SU-DHL-6 (cell line): ENCODE measurements at regions not wholly inside any gene's neighbourhood (a gene's known extent, or its start where the extent isn't known, plus 50 kb on each side); places are given as distances from the start of the nearest gene placed in this dataset.
"Not testable (repeated sequence)": the region's sequence is repeated elsewhere in the genome, so short reads cannot be mapped to it uniquely, and the experiment has no call there.

Experiments used
- H2AFZ ChIP-seq: fragments of 200-600 bp; sonication (generic); 2 replicates; pipeline ENCODE4 v1.6.1; 2014; ENCODE audit warnings: low read depth, mild to moderate bottlenecking, moderate library complexity, mixed read lengths, antibody characterized with exemption, low read length; ENCODE audit not compliant: severe bottlenecking
- H3F3A ChIP-seq: fragments of 200-600 bp; shearing (Covaris generic); 2 replicates; pipeline ENCODE4 v1.6.0; 2016; ENCODE audit warnings: antibody characterized with exemption, mild to moderate bottlenecking; ENCODE audit not compliant: insufficient read depth
- H3K27ac ChIP-seq: fragments of 200-600 bp; sonication (generic); 2 replicates; pipeline ENCODE4 v1.5.1; 2016; ENCODE audit warnings: low read depth, mild to moderate bottlenecking, low read length, moderate library complexity, mixed read lengths
- H3K27me3 ChIP-seq: fragments of 200-600 bp; sonication (generic), shearing (Covaris generic); 2 replicates; pipeline ENCODE4 v1.6.0; 2014; ENCODE audit warnings: mild to moderate bottlenecking, low read length
- H3K36me3 ChIP-seq: fragments of 200-600 bp; sonication (generic); 2 replicates; pipeline ENCODE4 v1.6.1; 2014; ENCODE audit warnings: mild to moderate bottlenecking, low read length, mixed read lengths
- H3K4me2 ChIP-seq: fragments of 300-600, 200-600 bp; shearing (Covaris generic), sonication (generic); 2 replicates; pipeline ENCODE4 v1.6.0; 2014; ENCODE audit warnings: low read length, low read depth, mild to moderate bottlenecking; ENCODE audit not compliant: poor library complexity, severe bottlenecking
- H3K4me3 ChIP-seq: fragments of 200-600 bp; sonication (generic); 2 replicates; pipeline ENCODE4 v1.5.1; 2014; ENCODE audit warnings: antibody characterized with exemption, low read length, mild to moderate bottlenecking, mixed read lengths; ENCODE audit not compliant: insufficient read depth, poor library complexity, severe bottlenecking
- H3K79me2 ChIP-seq: fragments of 200-600 bp; sonication (generic); 2 replicates; pipeline ENCODE4 v1.6.1; 2014; ENCODE audit warnings: mild to moderate bottlenecking, low read length, moderate library complexity; ENCODE audit not compliant: insufficient read depth
- H3K9ac ChIP-seq: fragments of 200-600 bp; sonication (generic); 2 replicates; pipeline ENCODE4 v1.7.0; 2014; ENCODE audit warnings: mild to moderate bottlenecking, low read length
- H3K9me2 ChIP-seq: fragments of 200-600 bp; sonication (generic); replicated peaks from 2 replicates; pipeline ENCODE4 v1.6.1; 2014; ENCODE audit warnings: low read length; ENCODE audit not compliant: insufficient read depth
- H3K9me3 ChIP-seq: fragments of 200-600 bp; sonication (generic); 2 replicates; pipeline ENCODE4 v1.6.1; 2014; ENCODE audit warnings: low read length, mixed read lengths; ENCODE audit not compliant: insufficient read depth
- H4K20me1 ChIP-seq: fragments of 200-600 bp; sonication (generic); 2 replicates; pipeline ENCODE4 v1.6.1; 2014; ENCODE audit warnings: low read depth, mild to moderate bottlenecking, antibody characterized with exemption, low read length, moderate library complexity, mixed read lengths
- CTCF ChIP-seq: fragments of 200-600 bp; sonication (generic); IDR thresholded peaks from one replicate; pipeline ENCODE4 v1.5.1; 2017; ENCODE audit warnings: antibody characterized with exemption, mild to moderate bottlenecking, low read length, moderate library complexity; ENCODE audit not compliant: insufficient read depth, poor library complexity, severe bottlenecking
- EZH2phosphoT487 ChIP-seq: fragments of 200-600 bp; sonication (generic), shearing (Covaris generic); conservative IDR thresholded peaks from 2 replicates; pipeline ENCODE4 v1.6.1; 2018; ENCODE audit warnings: mild to moderate bottlenecking, antibody characterized with exemption, low read length, moderate library complexity, mixed read lengths

GRCh38 chr3:164737174-164737573 lies 341.1 kb downstream of the SI start:
- Histone ChIP-seq H3K9ac (no peak overlapping the region), H3K36me3 (no peaks in the 10 kb centered on the region), H3K4me3 (no peak overlapping the region), H3K4me2 (no peak overlapping the region), H3K27ac (no peak overlapping the region), H3K9me2 (no peaks in the 10 kb centered on the region), H4K20me1 (no peaks in the 10 kb centered on the region), H2AFZ (no peak overlapping the region), H3F3A (no peaks in the 10 kb centered on the region), H3K79me2 (no peaks in the 10 kb centered on the region), H3K9me3 (no peaks in the 10 kb centered on the region), H3K27me3 (no peaks in the 10 kb centered on the region)
- TF ChIP-seq EZH2phosphoT487: no peak
- no peak for TF ChIP-seq CTCF

- Histone ChIP-seq H4K20me1 (no peaks in the 10 kb centered on the region), H3K4me2 (no peak overlapping the region), H3K4me3 (no peak overlapping the region), H3K79me2 (no peaks in the 10 kb centered on the region), H3K9ac (no peak overlapping the region), H3K27me3 (no peaks in the 10 kb centered on the region), H3K27ac (no peak overlapping the region), H3K9me2 (no peaks in the 10 kb centered on the region), H2AFZ (no peak overlapping the region), H3K9me3 (no peaks in the 10 kb centered on the region), H3F3A (no peaks in the 10 kb centered on the region), H3K36me3 (no peaks in the 10 kb centered on the region)
- TF ChIP-seq EZH2phosphoT487 (no peak), CTCF (no peak)
These were observed 346.1 kb downstream of the SI start for GRCh38 chr3:164732166-164732565.

GRCh38 chr3:164730815-164731360 lies 347.4 kb downstream of the SI start:
- TF ChIP-seq CTCF (no peak), EZH2phosphoT487 (no peak)
- Histone ChIP-seq H4K20me1 (no peaks in the 10 kb centered on the region), H3K9ac (no peak overlapping the region), H3K36me3 (no peaks in the 10 kb centered on the region), H3K9me2 (no peaks in the 10 kb centered on the region), H3F3A (no peaks in the 10 kb centered on the region), H3K9me3 (no peaks in the 10 kb centered on the region), H3K79me2 (no peaks in the 10 kb centered on the region), H3K27ac (no peak overlapping the region), H3K4me2 (no peak overlapping the region), H3K27me3 (no peaks in the 10 kb centered on the region), H2AFZ (no peak overlapping the region), H3K4me3 (no peak overlapping the region)

GRCh38 chr3:164723396-164723795 lies 354.9 kb downstream of the SI start:
- H3K9ac ChIP-seq: no peak overlapping the region
- no peaks in the 10 kb centered on the region for H3K9me2 ChIP-seq
- H3F3A ChIP-seq: no peaks in the 10 kb centered on the region
- no peak overlapping the region for H3K4me2 ChIP-seq
- no peaks in the 10 kb centered on the region for H3K27me3 ChIP-seq
- H4K20me1 ChIP-seq: no peaks in the 10 kb centered on the region
- H3K4me3 ChIP-seq: no peak overlapping the region
- H3K36me3 ChIP-seq: no peaks in the 10 kb centered on the region
- H3K79me2 ChIP-seq: no peaks in the 10 kb centered on the region
- TF ChIP-seq EZH2phosphoT487 (no peak), CTCF (no peak)
- H2AFZ ChIP-seq: no peak overlapping the region
- H3K27ac ChIP-seq: no peak overlapping the region
- no peaks in the 10 kb centered on the region for H3K9me3 ChIP-seq

GRCh38 chr3:164702808-164703207 lies 375.5 kb downstream of the SI start:
- not testable (repeated sequence) for H2AFZ ChIP-seq, H3F3A ChIP-seq, H3K9ac ChIP-seq, H4K20me1 ChIP-seq, H3K4me3 ChIP-seq, H3K9me2 ChIP-seq, H3K36me3 ChIP-seq, H3K27ac ChIP-seq, H3K9me3 ChIP-seq, H3K27me3 ChIP-seq, H3K4me2 ChIP-seq, H3K79me2 ChIP-seq
